ENCODE measurements at regions not wholly inside any gene's neighbourhood (a gene's known extent, or its start where the extent isn't known, plus 50 kb on each side); places are given as distances from the start of the nearest gene placed in this dataset.

DNA sequence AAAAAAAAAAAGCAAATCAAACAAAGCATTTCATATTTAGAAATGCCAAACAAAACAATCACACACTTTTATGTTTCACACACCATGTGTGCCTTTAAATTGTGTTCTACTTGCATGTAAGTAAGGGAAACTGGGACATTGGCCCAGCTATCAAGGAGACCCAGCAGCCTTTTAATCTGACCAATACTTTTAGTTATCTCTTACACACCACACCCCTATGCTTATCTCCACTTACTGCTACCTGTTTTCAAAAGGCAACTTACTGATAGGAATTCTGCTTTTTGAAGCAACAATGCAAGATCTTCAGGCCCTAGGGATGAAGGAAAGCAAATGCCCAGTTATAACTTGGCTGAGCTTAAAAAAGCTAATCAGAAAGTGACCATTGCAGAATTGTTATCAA is 1244.8 kb upstream of the SORCS1 start:
- Histone ChIP-seq H3K9me3 (no peaks in the 10 kb centered on the region), H3K36me3 (no peaks in the 10 kb centered on the region), H3K4me1 (no peaks in the 10 kb centered on the region), H3K27me3 (no peaks in the 10 kb centered on the region), H3K27ac (replicated peaks in 1 of 4) (no peak overlapping the region), H3K4me3 (no peak overlapping the region)
- intact Hi-C loops (cut with DNase I), result no loop called here
- no peak for DNase-seq (ENCODE audit: extremely low spot score)
- TF ChIP-seq POLR2A (IDR thresholded peaks at IDR 0.05; ENCODE audit: low read depth) (no peak), EP300 (IDR thresholded peaks at IDR 0.05) (no peak), POLR2AphosphoS5 (IDR thresholded peaks at IDR 0.05) (no peak)
- TF ChIP-seq, protein P1, sequence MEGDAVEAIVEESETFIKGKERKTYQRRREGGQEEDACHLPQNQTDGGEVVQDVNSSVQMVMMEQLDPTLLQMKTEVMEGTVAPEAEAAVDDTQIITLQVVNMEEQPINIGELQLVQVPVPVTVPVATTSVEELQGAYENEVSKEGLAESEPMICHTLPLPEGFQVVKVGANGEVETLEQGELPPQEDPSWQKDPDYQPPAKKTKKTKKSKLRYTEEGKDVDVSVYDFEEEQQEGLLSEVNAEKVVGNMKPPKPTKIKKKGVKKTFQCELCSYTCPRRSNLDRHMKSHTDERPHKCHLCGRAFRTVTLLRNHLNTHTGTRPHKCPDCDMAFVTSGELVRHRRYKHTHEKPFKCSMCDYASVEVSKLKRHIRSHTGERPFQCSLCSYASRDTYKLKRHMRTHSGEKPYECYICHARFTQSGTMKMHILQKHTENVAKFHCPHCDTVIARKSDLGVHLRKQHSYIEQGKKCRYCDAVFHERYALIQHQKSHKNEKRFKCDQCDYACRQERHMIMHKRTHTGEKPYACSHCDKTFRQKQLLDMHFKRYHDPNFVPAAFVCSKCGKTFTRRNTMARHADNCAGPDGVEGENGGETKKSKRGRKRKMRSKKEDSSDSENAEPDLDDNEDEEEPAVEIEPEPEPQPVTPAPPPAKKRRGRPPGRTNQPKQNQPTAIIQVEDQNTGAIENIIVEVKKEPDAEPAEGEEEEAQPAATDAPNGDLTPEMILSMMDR (IDR thresholded peaks at IDR 0.05), result no peak

DNA sequence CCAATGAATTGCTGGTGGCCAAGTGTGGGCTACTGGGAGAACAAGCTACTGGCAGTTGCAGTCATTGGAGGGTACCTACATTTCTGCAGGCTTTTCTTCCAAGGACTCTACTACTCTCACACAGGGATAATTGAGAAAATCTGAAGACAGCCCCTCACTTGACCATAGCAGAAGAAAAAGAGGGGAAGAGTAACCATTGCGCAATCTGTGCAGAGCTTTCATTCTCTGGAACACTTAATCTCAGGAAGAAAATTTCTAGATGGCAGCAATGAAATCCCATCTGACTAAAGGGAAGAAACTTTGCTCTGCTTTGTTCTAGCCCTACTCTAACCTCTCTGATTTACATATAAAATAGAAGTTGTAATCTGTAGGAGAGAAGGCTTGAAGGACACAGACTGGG is 1239.6 kb upstream of the SORCS1 start:
- TF ChIP-seq POLR2A (IDR thresholded peaks at IDR 0.05; ENCODE audit: low read depth) (no peak), POLR2AphosphoS5 (IDR thresholded peaks at IDR 0.05) (no peak), EP300 (IDR thresholded peaks at IDR 0.05) (no peak)
- TF ChIP-seq, protein P1 (IDR thresholded peaks at IDR 0.05), result no peak
- no peak for DNase-seq (ENCODE audit: extremely low spot score)
- H3K4me3 ChIP-seq, result no peak overlapping the region
- H3K27ac ChIP-seq (replicated peaks in 1 of 4), result no peak overlapping the region
- H3K4me1 ChIP-seq, result no peaks in the 10 kb centered on the region
- WGBS, result 92% methylated on average over 1 of the region's 1 CpG
- intact Hi-C loops (cut with DNase I), result no loop called here
- no peaks in the 10 kb centered on the region for H3K27me3 ChIP-seq
- H3K9me3 ChIP-seq, result no peaks in the 10 kb centered on the region
- no peaks in the 10 kb centered on the region for H3K36me3 ChIP-seq

DNA sequence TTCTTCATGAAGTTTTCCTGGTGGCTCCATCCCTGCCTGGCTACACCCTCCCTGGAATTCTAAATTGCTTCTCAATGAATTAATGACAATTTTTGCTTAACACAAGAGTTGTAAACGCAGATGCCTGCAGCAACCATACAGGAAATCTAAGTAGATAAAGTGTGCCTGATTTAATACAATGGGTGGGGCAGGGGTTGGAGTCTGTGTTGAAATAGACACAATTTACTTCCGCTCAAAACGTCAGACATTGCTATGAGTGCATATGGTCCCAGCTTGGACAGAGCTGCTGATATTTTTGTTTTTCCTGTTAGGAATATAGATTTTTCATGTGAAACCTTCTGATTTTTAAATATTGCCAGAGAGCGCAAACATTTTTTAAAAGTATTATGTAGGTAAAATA is 1235.0 kb upstream of the SORCS1 start:
- no peak overlapping the region for H3K27ac ChIP-seq (replicated peaks in 1 of 4)
- no peaks in the 10 kb centered on the region for H3K27me3 ChIP-seq
- no peak overlapping the region for H3K4me3 ChIP-seq
- no peaks in the 10 kb centered on the region for H3K9me3 ChIP-seq
- no peak for DNase-seq (ENCODE audit: extremely low spot score)
- intact Hi-C loops (cut with DNase I), result no loop called here
- WGBS, result 81% methylated on average over 4 of the region's 4 CpGs
- H3K36me3 ChIP-seq, result no peaks in the 10 kb centered on the region
- no peaks in the 10 kb centered on the region for H3K4me1 ChIP-seq
- TF ChIP-seq EP300 (IDR thresholded peaks at IDR 0.05) (no peak), POLR2AphosphoS5 (IDR thresholded peaks at IDR 0.05) (no peak), POLR2A (IDR thresholded peaks at IDR 0.05; ENCODE audit: low read depth) (no peak)
- TF ChIP-seq, protein P1 (IDR thresholded peaks at IDR 0.05), result no peak

DNA sequence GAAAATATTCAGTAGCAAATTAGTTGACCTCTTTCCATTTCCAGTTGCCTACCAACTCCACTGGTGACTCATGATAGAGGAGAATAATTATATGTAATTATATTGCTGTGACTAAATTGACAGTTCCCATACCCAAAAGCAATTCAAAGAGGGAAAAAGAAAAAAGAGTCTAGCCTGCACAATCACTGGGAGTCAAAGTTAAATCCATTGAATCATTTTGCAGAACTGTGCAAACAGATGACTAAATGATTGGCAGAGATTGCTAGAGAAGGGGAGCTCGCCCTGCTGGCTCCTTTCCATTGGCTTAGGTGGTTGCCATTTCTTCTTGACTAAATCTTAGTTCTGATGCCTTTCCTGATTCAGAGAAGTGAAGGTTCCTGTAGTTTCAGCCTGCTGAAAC is 1228.6 kb upstream of the SORCS1 start:
- no peaks in the 10 kb centered on the region for H3K36me3 ChIP-seq
- no peaks in the 10 kb centered on the region for H3K27me3 ChIP-seq
- intact Hi-C loops (cut with DNase I), result no loop called here
- no peak overlapping the region for H3K27ac ChIP-seq (replicated peaks in 1 of 4)
- H3K4me3 ChIP-seq, result no peak overlapping the region
- no peaks in the 10 kb centered on the region for H3K4me1 ChIP-seq
- WGBS, result 29% methylated on average over 1 of the region's 1 CpG
- no peaks in the 10 kb centered on the region for H3K9me3 ChIP-seq
- TF ChIP-seq POLR2AphosphoS5 (IDR thresholded peaks at IDR 0.05), result no peak
- TF ChIP-seq, protein P1 (IDR thresholded peaks at IDR 0.05), result no peak
- no peak for TF ChIP-seq EP300 (IDR thresholded peaks at IDR 0.05)
- no peak for TF ChIP-seq POLR2A (IDR thresholded peaks at IDR 0.05; ENCODE audit: low read depth)
- no peak for DNase-seq (ENCODE audit: extremely low spot score)

DNA sequence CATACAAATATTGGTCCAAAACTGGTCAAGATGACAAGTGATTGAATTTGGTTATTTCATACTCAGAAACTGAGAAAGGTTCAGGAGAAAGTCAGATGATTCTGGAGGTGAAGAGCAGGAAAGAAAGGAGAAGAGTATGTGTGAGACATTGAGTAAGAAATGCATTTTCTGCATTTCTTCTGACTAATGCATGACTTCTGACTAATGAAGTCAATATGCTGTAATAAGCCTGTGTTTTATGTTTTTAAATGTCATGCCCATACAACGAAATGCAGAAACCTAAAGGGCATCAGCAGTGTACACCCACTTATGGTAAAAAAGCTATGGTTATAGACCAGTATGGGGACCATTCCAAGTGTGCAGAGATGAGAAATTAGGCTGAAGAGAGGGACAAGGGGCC is 1227.8 kb upstream of the SORCS1 start:
- H3K36me3 ChIP-seq, result no peaks in the 10 kb centered on the region
- no peak overlapping the region for H3K4me3 ChIP-seq
- no peaks in the 10 kb centered on the region for H3K4me1 ChIP-seq
- DNase-seq (ENCODE audit: extremely low spot score), result no peak
- 71% methylated on average over 1 of the region's 1 CpG for WGBS
- no peak overlapping the region for H3K27ac ChIP-seq (replicated peaks in 1 of 4)
- H3K9me3 ChIP-seq, result no peaks in the 10 kb centered on the region
- TF ChIP-seq POLR2AphosphoS5 (IDR thresholded peaks at IDR 0.05), result no peak
- no peak for TF ChIP-seq EP300 (IDR thresholded peaks at IDR 0.05)
- TF ChIP-seq, protein P1 (IDR thresholded peaks at IDR 0.05), result no peak
- no peak for TF ChIP-seq POLR2A (IDR thresholded peaks at IDR 0.05; ENCODE audit: low read depth)
- intact Hi-C loops (cut with DNase I), result no loop called here
- H3K27me3 ChIP-seq, result no peaks in the 10 kb centered on the region
